ENCODE measurements at regions not wholly inside any gene's neighbourhood (a gene's known extent, or its start where the extent isn't known, plus 50 kb on each side); places are given as distances from the start of the nearest gene placed in this dataset.

DNA sequence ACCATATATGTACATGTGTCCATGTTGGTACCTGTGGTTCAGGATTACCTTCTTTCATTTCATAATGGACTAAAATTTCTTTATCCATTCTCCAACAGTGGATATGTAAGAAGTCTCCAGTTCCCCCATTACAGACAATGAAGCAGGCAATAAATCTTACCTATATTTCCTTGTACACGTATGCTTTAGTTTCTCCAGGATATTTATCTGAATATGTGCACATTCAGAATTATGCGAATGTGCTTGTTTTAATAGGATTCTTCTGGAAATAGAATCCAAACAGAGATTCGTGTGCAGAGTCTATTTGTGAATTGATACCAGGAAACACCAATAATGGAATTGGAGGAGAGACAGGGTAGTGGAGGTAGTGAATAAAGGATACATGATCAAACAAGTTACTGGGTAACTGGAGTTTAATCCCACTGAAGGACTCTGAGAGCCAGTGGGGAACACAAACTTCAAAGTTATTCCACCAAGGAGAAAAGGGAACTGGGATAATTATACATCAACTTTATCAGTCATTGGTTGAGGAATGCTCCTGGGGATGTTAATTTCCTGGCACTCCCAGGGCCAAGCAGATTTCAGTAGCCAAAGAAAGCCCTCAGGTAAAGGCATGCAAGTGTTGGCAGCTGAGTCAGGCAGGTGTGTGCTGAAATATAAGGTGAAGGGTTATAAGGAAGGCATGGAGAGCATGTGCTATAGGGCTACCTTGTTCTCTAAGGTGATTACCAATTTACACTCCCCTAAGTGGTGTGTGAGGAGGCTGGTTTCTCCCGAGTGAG lies 374.9 kb upstream of the PBX1 start:
- no peaks in the 10 kb centered on the region for H3K36me3 Mint-ChIP-seq (ENCODE audit: low read depth)
- no peak overlapping the region for H3K4me3 Mint-ChIP-seq (ENCODE audit: unreplicated experiment)
- no peaks in the 10 kb centered on the region for H3K9me3 Mint-ChIP-seq (ENCODE audit: low read depth)
- H3K27ac Mint-ChIP-seq (ENCODE audit: unreplicated experiment), result no peak overlapping the region
- H3K4me1 Mint-ChIP-seq (ENCODE audit: low read depth), result no peaks in the 10 kb centered on the region
- no peak for TF ChIP-seq CTCF (IDR thresholded peaks at IDR 0.05)
- H3K27me3 Mint-ChIP-seq (ENCODE audit: low read depth), result peaks cover 9% of the 10 kb centered on the region
- DNase-seq (ENCODE audit: low spot score), result no peak

DNA sequence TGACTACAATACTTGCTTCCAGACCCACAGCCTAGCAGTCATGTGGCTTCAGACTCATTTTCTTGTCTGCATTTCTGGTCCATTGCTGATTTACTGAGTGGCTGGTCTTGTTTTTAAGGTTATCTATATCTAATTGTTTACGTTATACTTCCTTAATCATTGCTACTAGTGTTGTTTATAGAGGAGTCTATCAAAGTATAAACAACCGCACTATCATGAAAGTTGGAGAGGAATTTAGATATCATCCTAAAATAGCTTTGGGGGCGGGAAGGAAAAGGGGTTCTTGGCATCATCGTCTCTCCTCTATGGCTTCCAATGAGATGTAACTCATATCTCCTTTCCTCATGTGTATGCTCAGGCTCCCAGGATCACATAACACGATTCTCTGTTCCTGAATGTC lies 372.1 kb upstream of the PBX1 start:
- Mint-ChIP-seq H3K36me3 (ENCODE audit: low read depth) (no peaks in the 10 kb centered on the region), H3K27me3 (ENCODE audit: low read depth) (no peaks in the 10 kb centered on the region), H3K4me1 (ENCODE audit: low read depth) (no peaks in the 10 kb centered on the region), H3K27ac (ENCODE audit: unreplicated experiment) (no peak overlapping the region), H3K9me3 (ENCODE audit: low read depth) (peaks cover 5% of the 10 kb centered on the region), H3K4me3 (ENCODE audit: unreplicated experiment) (no peak overlapping the region)
- no peak for TF ChIP-seq CTCF (IDR thresholded peaks at IDR 0.05)
- DNase-seq (ENCODE audit: low spot score), result no peak

DNA sequence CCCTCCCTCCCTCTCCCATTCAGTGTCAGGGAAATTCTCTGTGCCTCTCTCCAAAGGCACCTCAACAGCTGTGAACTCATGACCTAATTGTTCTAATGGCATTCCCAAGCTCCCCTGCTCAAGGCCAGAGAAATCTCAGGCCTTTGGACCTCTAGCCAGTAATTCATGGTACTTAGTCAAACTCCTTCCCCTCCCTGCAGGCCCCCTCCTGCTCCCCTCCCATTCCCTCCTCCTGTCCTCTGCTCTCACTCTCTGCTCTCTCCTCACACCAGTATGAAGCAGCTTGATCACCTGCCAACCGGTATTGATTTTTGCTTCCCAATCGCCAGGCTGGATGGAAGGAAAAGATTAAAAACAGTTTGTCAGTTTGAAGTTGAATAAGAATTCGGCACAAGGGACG lies 370.5 kb upstream of the PBX1 start:
- no peaks in the 10 kb centered on the region for H3K4me1 Mint-ChIP-seq (ENCODE audit: low read depth)
- H3K4me3 Mint-ChIP-seq (ENCODE audit: unreplicated experiment), result no peak overlapping the region
- no peak for DNase-seq (ENCODE audit: low spot score)
- H3K36me3 Mint-ChIP-seq (ENCODE audit: low read depth), result no peaks in the 10 kb centered on the region
- peaks cover 11% of the 10 kb centered on the region for H3K9me3 Mint-ChIP-seq (ENCODE audit: low read depth)
- no peak overlapping the region for H3K27ac Mint-ChIP-seq (ENCODE audit: unreplicated experiment)
- TF ChIP-seq CTCF (IDR thresholded peaks at IDR 0.05), result no peak
- H3K27me3 Mint-ChIP-seq (ENCODE audit: low read depth), result no peaks in the 10 kb centered on the region

DNA sequence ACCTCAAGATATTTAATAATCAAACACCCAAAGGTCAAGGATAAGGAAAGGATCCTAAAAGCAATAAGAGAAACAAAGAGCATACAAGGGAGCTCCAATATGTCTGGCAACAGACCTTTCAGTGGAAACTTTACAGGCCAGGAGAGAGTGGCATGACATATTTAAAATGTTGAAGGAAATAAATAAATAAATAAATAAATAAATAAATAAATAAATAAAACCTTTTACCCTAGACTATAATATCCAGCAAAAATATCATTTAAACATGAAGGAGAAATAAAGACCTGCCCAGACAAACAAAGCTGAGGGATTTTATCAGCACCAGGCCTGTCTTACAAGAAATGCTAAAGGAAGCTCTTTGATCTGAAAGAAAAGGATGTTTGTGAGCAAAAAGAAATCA lies 367.8 kb upstream of the PBX1 start:
- peaks cover 17% of the 10 kb centered on the region for H3K9me3 Mint-ChIP-seq (ENCODE audit: low read depth)
- DNase-seq (ENCODE audit: low spot score), result no peak
- no peak overlapping the region for H3K27ac Mint-ChIP-seq (ENCODE audit: unreplicated experiment)
- H3K36me3 Mint-ChIP-seq (ENCODE audit: low read depth), result no peaks in the 10 kb centered on the region
- H3K27me3 Mint-ChIP-seq (ENCODE audit: low read depth), result peaks cover 4% of the 10 kb centered on the region
- TF ChIP-seq CTCF (IDR thresholded peaks at IDR 0.05), result no peak
- no peaks in the 10 kb centered on the region for H3K4me1 Mint-ChIP-seq (ENCODE audit: low read depth)
- no peak overlapping the region for H3K4me3 Mint-ChIP-seq (ENCODE audit: unreplicated experiment)

- no peak for DNase-seq (ENCODE audit: low spot score)
- Mint-ChIP-seq H3K4me1 (ENCODE audit: low read depth) (no peaks in the 10 kb centered on the region), H3K36me3 (ENCODE audit: low read depth) (no peaks in the 10 kb centered on the region), H3K4me3 (ENCODE audit: unreplicated experiment) (no peak overlapping the region), H3K27me3 (ENCODE audit: low read depth) (no peaks in the 10 kb centered on the region), H3K9me3 (ENCODE audit: low read depth) (peaks cover 4% of the 10 kb centered on the region), H3K27ac (ENCODE audit: unreplicated experiment) (no peak overlapping the region)
- no peak for TF ChIP-seq CTCF (IDR thresholded peaks at IDR 0.05)
These were observed 348.7 kb upstream of the PBX1 start for GRCh38 chr1:164210211-164210739.
